IPS DF 6.9 (cell line): ENCODE measurements at regions not wholly inside any gene's neighbourhood (a gene's known extent, or its start where the extent isn't known, plus 50 kb on each side); places are given as distances from the start of the nearest gene placed in this dataset.

ENCODE experiments used
- DNase-seq: peaks from one replicate; pipeline ENCODE4 v3.0.0-alpha.2; 2013; ENCODE audit warnings: low read depth, low spot score
- H3K27ac ChIP-seq: one replicate; pipeline ENCODE4 v1.5.1; 2013; ENCODE audit warnings: low read length, control low read depth
- H3K27me3 ChIP-seq: 2 replicates; pipeline ENCODE4 v1.6.1; 2013; ENCODE audit warnings: mild to moderate bottlenecking, low read length; ENCODE audit not compliant: control insufficient read depth, insufficient read depth
- H3K36me3 ChIP-seq: 2 replicates; pipeline ENCODE4 v1.6.1; 2013; ENCODE audit warnings: low read length; ENCODE audit not compliant: control insufficient read depth, insufficient read depth
- H3K4me1 ChIP-seq: 2 replicates; pipeline ENCODE4 v1.6.1; 2013; ENCODE audit warnings: low read length; ENCODE audit not compliant: control insufficient read depth, insufficient read depth
- H3K4me3 ChIP-seq: 2 replicates; pipeline ENCODE4 v1.5.1; 2013; ENCODE audit warnings: mild to moderate bottlenecking, low read length
- H3K9me3 ChIP-seq: 2 replicates; pipeline ENCODE4 v1.6.1; 2013; ENCODE audit warnings: low read length, inconsistent platforms; ENCODE audit not compliant: control insufficient read depth, insufficient read depth
- WGBS: extraction: QIAGEN DNeasy Blood & Tissue Kit; methylation state at CpG from one replicate; pipeline ENCODE4 v1.1.7; 2013; ENCODE audit warnings: mixed read lengths, missing lambda C conversion rate; ENCODE audit not compliant: insufficient read length, insufficient coverage; 5-methylcytosine and 5-hydroxymethylcytosine counted together

- Histone ChIP-seq H3K4me3 (no peak overlapping the region), H3K27me3 (no peaks in the 10 kb centered on the region), H3K36me3 (no peaks in the 10 kb centered on the region), H3K9me3 (no peaks in the 10 kb centered on the region), H3K27ac (no peak overlapping the region), H3K4me1 (no peaks in the 10 kb centered on the region)
- no peak for DNase-seq
- no CpG with 5 or more reads among the region's 7 CpGs for WGBS
Measured at GRCh38 chr6:87995461-87995860, 52.2 kb upstream of the SPACA1 start.

- Histone ChIP-seq H3K27me3 (no peaks in the 10 kb centered on the region), H3K4me1 (no peaks in the 10 kb centered on the region), H3K9me3 (no peaks in the 10 kb centered on the region), H3K4me3 (no peak overlapping the region), H3K27ac (no peak overlapping the region), H3K36me3 (no peaks in the 10 kb centered on the region)
- no peak for DNase-seq
- WGBS: no CpG with 5 or more reads among the region's 5 CpGs
Measured at GRCh38 chr6:87993356-87993755, 54.3 kb upstream of the SPACA1 start.

GRCh38 chr6:87990871-87991270 lies 56.8 kb upstream of the SPACA1 start:
- Histone ChIP-seq H3K27me3 (no peaks in the 10 kb centered on the region), H3K4me3 (no peak overlapping the region), H3K4me1 (no peaks in the 10 kb centered on the region), H3K36me3 (no peaks in the 10 kb centered on the region), H3K27ac (no peak overlapping the region), H3K9me3 (no peaks in the 10 kb centered on the region)
- no peak for DNase-seq
- WGBS: no CpG with 5 or more reads among the region's 3 CpGs

- H3K9me3 ChIP-seq: no peaks in the 10 kb centered on the region
- DNase-seq: no peak
- no peaks in the 10 kb centered on the region for H3K4me1 ChIP-seq
- H3K4me3 ChIP-seq: no peak overlapping the region
- no peaks in the 10 kb centered on the region for H3K27me3 ChIP-seq
- H3K36me3 ChIP-seq: no peaks in the 10 kb centered on the region
- H3K27ac ChIP-seq: no peak overlapping the region
Measured at GRCh38 chr6:87982134-87982533, 65.5 kb upstream of the SPACA1 start.

- Histone ChIP-seq H3K27ac (no peak overlapping the region), H3K4me3 (no peak overlapping the region), H3K9me3 (no peaks in the 10 kb centered on the region), H3K36me3 (no peaks in the 10 kb centered on the region), H3K4me1 (no peaks in the 10 kb centered on the region), H3K27me3 (no peaks in the 10 kb centered on the region)
- WGBS: no CpG with 5 or more reads among the region's 4 CpGs
- no peak for DNase-seq
Measured at GRCh38 chr6:87979737-87980136, 67.9 kb upstream of the SPACA1 start.

- no CpG with 5 or more reads among the region's 3 CpGs for WGBS
- Histone ChIP-seq H3K27ac (no peak overlapping the region), H3K36me3 (no peaks in the 10 kb centered on the region), H3K4me3 (no peak overlapping the region), H3K4me1 (no peaks in the 10 kb centered on the region), H3K9me3 (no peaks in the 10 kb centered on the region), H3K27me3 (no peaks in the 10 kb centered on the region)
- no peak for DNase-seq
Measured at GRCh38 chr6:87976616-87977015, 71.0 kb upstream of the SPACA1 start.

- WGBS: no CpG with 5 or more reads among the region's 2 CpGs
- H3K36me3 ChIP-seq: no peaks in the 10 kb centered on the region
- no peaks in the 10 kb centered on the region for H3K9me3 ChIP-seq
- H3K4me1 ChIP-seq: no peaks in the 10 kb centered on the region
- no peak overlapping the region for H3K27ac ChIP-seq
- DNase-seq: no peak
- H3K4me3 ChIP-seq: no peak overlapping the region
- no peaks in the 10 kb centered on the region for H3K27me3 ChIP-seq
Measured at GRCh38 chr6:87975561-87975960, 72.1 kb upstream of the SPACA1 start.

- Histone ChIP-seq H3K9me3 (no peaks in the 10 kb centered on the region), H3K4me3 (no peak overlapping the region), H3K4me1 (no peaks in the 10 kb centered on the region), H3K27me3 (no peaks in the 10 kb centered on the region), H3K27ac (no peak overlapping the region), H3K36me3 (no peaks in the 10 kb centered on the region)
- DNase-seq: no peak
Measured at GRCh38 chr6:87972279-87972678, 75.4 kb upstream of the SPACA1 start.

GRCh38 chr6:87971605-87972262 lies 75.9 kb upstream of the SPACA1 start:
- Histone ChIP-seq H3K27me3 (no peaks in the 10 kb centered on the region), H3K4me1 (no peaks in the 10 kb centered on the region), H3K36me3 (no peaks in the 10 kb centered on the region), H3K9me3 (no peaks in the 10 kb centered on the region), H3K4me3 (no peak overlapping the region), H3K27ac (no peak overlapping the region)
- DNase-seq: no peak
- WGBS: no CpG with 5 or more reads among the region's 5 CpGs

- Histone ChIP-seq H3K9me3 (no peaks in the 10 kb centered on the region), H3K27ac (no peak overlapping the region), H3K27me3 (no peaks in the 10 kb centered on the region), H3K4me1 (no peaks in the 10 kb centered on the region), H3K4me3 (peak overlapping the region; percentile 49; the same call in 1 of the 2 replicates), H3K36me3 (no peaks in the 10 kb centered on the region)
- no peak for DNase-seq
- WGBS: no CpG with 5 or more reads among the region's 26 CpGs
Measured at GRCh38 chr6:87968435-87969278, 79.0 kb upstream of the SPACA1 start.

- WGBS: no CpG with 5 or more reads among the region's 2 CpGs
- H3K27ac ChIP-seq: no peak overlapping the region
- H3K9me3 ChIP-seq: no peaks in the 10 kb centered on the region
- no peak overlapping the region for H3K4me3 ChIP-seq
- DNase-seq: no peak
- no peaks in the 10 kb centered on the region for H3K36me3 ChIP-seq
- no peaks in the 10 kb centered on the region for H3K27me3 ChIP-seq
- no peaks in the 10 kb centered on the region for H3K4me1 ChIP-seq
Measured at GRCh38 chr6:87965806-87966205, 81.8 kb upstream of the SPACA1 start.
